ENCODE measurements at regions not wholly inside any gene's neighbourhood (a gene's known extent, or its start where the extent isn't known, plus 50 kb on each side); places are given as distances from the start of the nearest gene placed in this dataset.

GRCh38 chr4:71187404-71188155 is 151.2 kb upstream of the SLC4A4 start:
- TF ChIP-seq POLR2A (IDR thresholded peaks at IDR 0.05; ENCODE audit: low read length) (no peak), GATA1 (IDR thresholded peaks at IDR 0.05; ENCODE audit: low read depth, low read length) (no peak)
